Brain microvascular endothelial cell (primary cell): ENCODE measurements at regions not wholly inside any gene's neighbourhood (a gene's known extent, or its start where the extent isn't known, plus 50 kb on each side); places are given as distances from the start of the nearest gene placed in this dataset.

Source experiments
- DNase-seq: peaks from one replicate; pipeline ENCODE4 v3.0.0-alpha.2; 2020
- H3K27ac ChIP-seq: fragments of 250-450 bp; sonication (Bioruptor Pico); 2 replicates; pipeline ENCODE4 v1.5.1; 2020; ENCODE audit warnings: mild to moderate bottlenecking, moderate library complexity
- H3K27me3 ChIP-seq: fragments of 250-450 bp; sonication (Bioruptor Pico); replicated peaks from 2 replicates; pipeline ENCODE4 v1.5.1; 2020; ENCODE audit warnings: mild to moderate bottlenecking
- H3K36me3 ChIP-seq: fragments of 250-450 bp; sonication (Bioruptor Pico); replicated peaks from 2 replicates; pipeline ENCODE4 v1.5.1; 2020; ENCODE audit warnings: mild to moderate bottlenecking
- H3K4me3 ChIP-seq: 2 replicates; pipeline ENCODE4 v1.5.1; 2011; ENCODE audit warnings: low read depth, mild to moderate bottlenecking, control low read depth, low read length, moderate library complexity
- in situ Hi-C: cut with HindIII; loops from 2 replicates; pipeline ENCODE4 v1.10.0; 2017; ENCODE audit warnings: low sequenced_read_pairs, low pct_ligation_motif_present
- TF ChIP-seq, protein P1 (sequence below): IDR thresholded peaks from 2 replicates; pipeline ENCODE4 v1.5.1; 2011; ENCODE audit warnings: low read depth, mild to moderate bottlenecking, moderate library complexity, low read length, control low read depth, inconsistent platforms; ENCODE audit errors: missing control alignments

DNA sequence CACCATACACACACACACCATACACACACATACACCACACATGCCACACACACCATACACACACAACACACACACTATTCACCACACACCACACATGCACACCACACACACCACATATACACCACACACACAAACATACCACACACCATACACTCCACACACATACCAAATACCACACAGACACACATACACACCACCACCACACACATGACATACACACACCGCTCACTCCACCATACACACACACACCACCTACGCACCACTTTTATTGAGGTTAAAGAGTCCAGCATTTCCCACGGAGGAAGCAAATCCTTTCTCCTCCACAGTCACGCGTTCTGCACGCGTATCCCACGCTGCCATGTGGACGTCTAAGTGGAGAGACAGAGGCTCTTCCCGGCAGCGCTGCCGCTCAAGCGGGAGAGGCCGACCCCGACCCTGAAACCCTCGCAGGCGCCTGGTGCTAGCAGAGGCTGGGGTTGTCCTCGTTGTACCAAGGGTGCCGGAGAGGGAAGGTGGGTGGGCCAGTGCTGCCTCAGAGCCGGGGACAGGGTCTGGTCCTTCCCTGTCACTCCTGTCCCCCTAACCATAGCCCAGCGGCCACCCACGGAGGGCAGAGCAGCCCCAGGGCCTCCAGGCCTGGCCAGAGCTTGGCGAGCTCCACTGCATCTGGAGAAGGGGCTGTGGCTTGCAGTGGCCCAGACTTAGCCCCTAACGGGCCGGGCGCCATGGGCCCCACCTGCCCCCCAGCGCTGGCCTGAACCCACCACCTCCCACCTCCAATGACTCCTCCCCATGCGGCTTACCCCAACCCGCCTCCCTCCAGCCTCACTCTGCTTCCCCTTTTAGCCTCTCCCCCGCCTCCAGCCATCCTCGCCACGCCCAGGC is 1495.0 kb downstream of the BRD1 start:
- Histone ChIP-seq H3K27me3 (no peaks in the 10 kb centered on the region), H3K27ac (no peak overlapping the region), H3K36me3 (no peaks in the 10 kb centered on the region), H3K4me3 (no peak overlapping the region)
- DNase-seq = no peak
- in situ Hi-C loops = no loop called here
- TF ChIP-seq, protein P1, sequence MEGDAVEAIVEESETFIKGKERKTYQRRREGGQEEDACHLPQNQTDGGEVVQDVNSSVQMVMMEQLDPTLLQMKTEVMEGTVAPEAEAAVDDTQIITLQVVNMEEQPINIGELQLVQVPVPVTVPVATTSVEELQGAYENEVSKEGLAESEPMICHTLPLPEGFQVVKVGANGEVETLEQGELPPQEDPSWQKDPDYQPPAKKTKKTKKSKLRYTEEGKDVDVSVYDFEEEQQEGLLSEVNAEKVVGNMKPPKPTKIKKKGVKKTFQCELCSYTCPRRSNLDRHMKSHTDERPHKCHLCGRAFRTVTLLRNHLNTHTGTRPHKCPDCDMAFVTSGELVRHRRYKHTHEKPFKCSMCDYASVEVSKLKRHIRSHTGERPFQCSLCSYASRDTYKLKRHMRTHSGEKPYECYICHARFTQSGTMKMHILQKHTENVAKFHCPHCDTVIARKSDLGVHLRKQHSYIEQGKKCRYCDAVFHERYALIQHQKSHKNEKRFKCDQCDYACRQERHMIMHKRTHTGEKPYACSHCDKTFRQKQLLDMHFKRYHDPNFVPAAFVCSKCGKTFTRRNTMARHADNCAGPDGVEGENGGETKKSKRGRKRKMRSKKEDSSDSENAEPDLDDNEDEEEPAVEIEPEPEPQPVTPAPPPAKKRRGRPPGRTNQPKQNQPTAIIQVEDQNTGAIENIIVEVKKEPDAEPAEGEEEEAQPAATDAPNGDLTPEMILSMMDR = no peak

DNA sequence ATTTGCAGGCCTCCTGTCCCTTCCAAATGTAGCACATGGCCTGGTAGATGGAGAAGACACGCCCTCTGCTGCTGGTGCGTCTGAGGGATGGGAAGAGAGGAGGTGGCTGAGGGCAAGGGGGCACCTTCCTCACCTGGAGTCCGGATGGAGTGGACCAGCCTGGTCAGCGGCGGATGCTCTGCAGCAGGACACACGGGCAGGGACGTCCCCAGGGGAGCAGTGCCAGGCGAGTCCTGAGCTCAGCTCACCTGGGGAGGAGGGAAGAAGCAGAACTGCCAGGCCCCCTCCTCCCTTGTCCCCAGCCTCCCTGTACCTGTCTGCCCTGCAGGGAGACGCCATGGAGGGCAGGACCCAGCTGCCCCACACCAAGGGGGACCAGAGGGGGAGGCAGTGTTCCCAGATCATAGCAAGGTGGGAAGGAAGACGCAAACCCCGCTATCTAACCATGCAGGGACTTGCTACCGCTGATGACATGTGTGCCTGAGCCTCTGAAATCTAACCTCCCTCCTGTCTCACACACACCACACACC is 1495.9 kb downstream of the BRD1 start:
- Histone ChIP-seq H3K36me3 (no peaks in the 10 kb centered on the region), H3K27ac (no peak overlapping the region), H3K4me3 (no peak overlapping the region), H3K27me3 (no peaks in the 10 kb centered on the region)
- no peak for DNase-seq
- in situ Hi-C loops = no loop called here
- TF ChIP-seq, protein P1 = no peak

DNA sequence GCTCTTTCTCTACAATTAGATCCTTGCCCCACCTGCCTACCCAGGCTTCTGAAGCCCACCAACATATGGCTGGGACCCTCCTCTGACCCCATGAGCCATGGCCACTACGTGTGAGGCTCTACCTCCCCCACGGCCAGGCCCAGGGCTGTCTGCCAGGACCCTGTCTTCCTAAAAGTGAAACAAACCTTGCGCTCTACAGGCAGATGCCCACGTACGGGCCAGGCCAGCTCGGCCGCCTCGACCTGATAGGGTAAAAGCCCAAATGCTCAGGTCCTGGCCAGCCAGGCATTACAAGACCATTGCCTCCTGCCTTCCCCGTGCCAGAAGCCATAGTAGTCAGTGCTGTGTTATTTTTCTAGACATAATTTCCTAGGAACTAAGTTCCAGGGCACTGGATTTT is 1496.4 kb downstream of the BRD1 start:
- Histone ChIP-seq H3K4me3 (no peak overlapping the region), H3K36me3 (no peaks in the 10 kb centered on the region), H3K27me3 (no peaks in the 10 kb centered on the region), H3K27ac (no peak overlapping the region)
- in situ Hi-C loops = no loop called here
- TF ChIP-seq, protein P1 = no peak
- no peak for DNase-seq

DNA sequence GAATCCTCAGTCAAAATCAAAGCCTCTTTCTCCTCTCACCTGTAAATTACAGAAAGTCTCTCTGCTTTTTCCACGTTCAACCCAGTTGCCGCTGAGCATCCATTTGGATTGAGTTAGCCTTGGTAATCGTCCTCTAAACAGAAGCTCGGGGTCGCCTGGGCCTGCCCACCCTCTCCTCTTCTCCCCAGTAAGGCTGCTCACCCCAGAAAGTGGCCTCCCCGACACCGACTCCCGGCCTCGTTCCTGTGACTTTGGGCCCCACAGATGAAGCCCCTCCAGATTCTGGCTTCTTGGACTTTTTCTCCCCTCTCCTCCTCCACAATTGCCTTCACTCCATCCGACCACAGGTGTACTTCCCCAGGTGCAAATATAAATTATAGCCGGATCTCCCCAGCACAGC is 1500.0 kb downstream of the BRD1 start:
- Histone ChIP-seq H3K27me3 (no peaks in the 10 kb centered on the region), H3K4me3 (no peak overlapping the region), H3K36me3 (no peaks in the 10 kb centered on the region), H3K27ac (no peak overlapping the region)
- in situ Hi-C loops = no loop called here
- no peak for DNase-seq
- TF ChIP-seq, protein P1 = no peak

DNA sequence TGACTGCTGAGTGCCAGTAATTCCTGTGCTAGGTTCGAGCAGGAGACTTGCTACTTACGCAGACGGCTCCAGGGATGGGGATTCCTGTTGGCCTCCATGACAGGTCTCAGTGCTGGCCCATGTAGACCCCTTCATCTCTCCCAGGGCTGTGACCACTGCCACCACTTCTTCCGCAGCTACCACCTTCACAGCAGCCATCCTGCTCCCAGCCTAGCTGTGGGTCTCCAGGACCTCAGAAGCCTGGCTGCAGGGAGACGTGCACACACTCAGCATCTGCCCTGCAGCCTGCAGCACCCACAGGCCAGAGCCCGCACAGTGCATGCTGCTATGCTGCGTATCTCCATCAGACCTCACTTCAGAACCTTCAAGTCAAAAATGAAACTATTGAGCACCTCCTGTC is 1503.9 kb downstream of the BRD1 start:
- Histone ChIP-seq H3K36me3 (no peaks in the 10 kb centered on the region), H3K4me3 (no peak overlapping the region), H3K27me3 (no peaks in the 10 kb centered on the region), H3K27ac (no peak overlapping the region)
- in situ Hi-C loops = no loop called here
- DNase-seq = no peak
- TF ChIP-seq, protein P1 = no peak
